ENCODE measurements at regions not wholly inside any gene's neighbourhood (a gene's known extent, or its start where the extent isn't known, plus 50 kb on each side); places are given as distances from the start of the nearest gene placed in this dataset.

- Histone ChIP-seq H3K9me3 (ENCODE audit: control insufficient read depth, low read length) (no peaks in the 10 kb centered on the region), H3K36me3 (ENCODE audit: control insufficient read depth, insufficient read depth, low read length) (no peaks in the 10 kb centered on the region), H3K27ac (ENCODE audit: low read depth, low read length) (no peak overlapping the region), H3K9ac (ENCODE audit: extremely low read depth, low read length, poor library complexity, severe bottlenecking) (no peak overlapping the region), H3K27me3 (ENCODE audit: control insufficient read depth, insufficient read depth, low read length, poor library complexity, severe bottlenecking) (no peaks in the 10 kb centered on the region), H3K4me1 (ENCODE audit: control insufficient read depth, insufficient read depth, low read length) (no peaks in the 10 kb centered on the region), H3K4me3 (ENCODE audit: low read length) (no peak overlapping the region)
- no peak for DNase-seq
- WGBS, 2 experiments (ENCODE audit: insufficient coverage in 1 of 2, insufficient read length in 1 of 2) = 100% methylated on average over 1 of the region's 1 CpG; no CpG with 5 or more reads in 1 of the 2 experiments
- Mint-ChIP-seq H3K27me3 (ENCODE audit: insufficient read depth) (no peaks in the 10 kb centered on the region), H3K4me1 (peaks cover 5% of the 10 kb centered on the region), H3K4me3 (no peak overlapping the region), H3K9me3 (peaks cover 5% of the 10 kb centered on the region), H3K36me3 (ENCODE audit: low read depth) (no peaks in the 10 kb centered on the region), H3K27ac (no peak overlapping the region)
- TF ChIP-seq, protein P1, sequence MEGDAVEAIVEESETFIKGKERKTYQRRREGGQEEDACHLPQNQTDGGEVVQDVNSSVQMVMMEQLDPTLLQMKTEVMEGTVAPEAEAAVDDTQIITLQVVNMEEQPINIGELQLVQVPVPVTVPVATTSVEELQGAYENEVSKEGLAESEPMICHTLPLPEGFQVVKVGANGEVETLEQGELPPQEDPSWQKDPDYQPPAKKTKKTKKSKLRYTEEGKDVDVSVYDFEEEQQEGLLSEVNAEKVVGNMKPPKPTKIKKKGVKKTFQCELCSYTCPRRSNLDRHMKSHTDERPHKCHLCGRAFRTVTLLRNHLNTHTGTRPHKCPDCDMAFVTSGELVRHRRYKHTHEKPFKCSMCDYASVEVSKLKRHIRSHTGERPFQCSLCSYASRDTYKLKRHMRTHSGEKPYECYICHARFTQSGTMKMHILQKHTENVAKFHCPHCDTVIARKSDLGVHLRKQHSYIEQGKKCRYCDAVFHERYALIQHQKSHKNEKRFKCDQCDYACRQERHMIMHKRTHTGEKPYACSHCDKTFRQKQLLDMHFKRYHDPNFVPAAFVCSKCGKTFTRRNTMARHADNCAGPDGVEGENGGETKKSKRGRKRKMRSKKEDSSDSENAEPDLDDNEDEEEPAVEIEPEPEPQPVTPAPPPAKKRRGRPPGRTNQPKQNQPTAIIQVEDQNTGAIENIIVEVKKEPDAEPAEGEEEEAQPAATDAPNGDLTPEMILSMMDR (conservative IDR thresholded peaks at IDR 0.05) = no peak
Observed at GRCh38 chr10:65816536-65816935, 1109.3 kb upstream of the LRRTM3 start.

DNA sequence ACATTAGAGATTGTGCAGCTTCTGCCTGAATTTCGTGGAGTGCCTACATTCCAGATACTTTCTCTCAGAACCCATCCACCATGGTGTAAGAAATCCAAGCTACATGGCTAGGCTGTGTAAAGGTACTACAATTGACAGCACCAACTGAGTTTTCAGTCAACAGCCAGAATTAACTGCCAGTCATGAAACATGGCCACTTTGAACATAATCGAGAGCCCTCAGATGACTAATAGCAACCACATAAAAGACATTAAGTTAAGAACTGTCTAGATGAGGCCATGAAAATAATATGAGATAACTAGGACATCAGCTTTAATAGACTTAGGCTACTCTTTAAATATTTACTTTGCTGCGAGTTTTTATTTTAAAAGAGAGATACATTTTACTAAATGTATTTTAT is 1106.8 kb upstream of the LRRTM3 start:
- peaks cover 5% of the 10 kb centered on the region for H3K9me3 Mint-ChIP-seq
- Histone ChIP-seq H3K9me3 (ENCODE audit: control insufficient read depth, low read length) (peaks cover 6% of the 10 kb centered on the region), H3K4me3 (ENCODE audit: low read length) (no peak overlapping the region), H3K27me3 (ENCODE audit: control insufficient read depth, insufficient read depth, low read length, poor library complexity, severe bottlenecking) (no peaks in the 10 kb centered on the region), H3K27ac (ENCODE audit: low read depth, low read length) (no peak overlapping the region), H3K4me1 (ENCODE audit: control insufficient read depth, insufficient read depth, low read length) (no peaks in the 10 kb centered on the region), H3K36me3 (ENCODE audit: control insufficient read depth, insufficient read depth, low read length) (no peaks in the 10 kb centered on the region), H3K9ac (ENCODE audit: extremely low read depth, low read length, poor library complexity, severe bottlenecking) (no peak overlapping the region)
- DNase-seq = no peak
- 100% methylated on average over 2 of the region's 3 CpGs; no CpG with 5 or more reads in 1 of the 2 experiments for WGBS, 2 experiments (ENCODE audit: insufficient coverage in 1 of 2, insufficient read length in 1 of 2)
- H3K4me1 Mint-ChIP-seq = peaks cover 5% of the 10 kb centered on the region
- H3K27me3 Mint-ChIP-seq (ENCODE audit: insufficient read depth) = no peaks in the 10 kb centered on the region
- no peak overlapping the region for H3K27ac Mint-ChIP-seq
- no peaks in the 10 kb centered on the region for H3K36me3 Mint-ChIP-seq (ENCODE audit: low read depth)
- no peak overlapping the region for H3K4me3 Mint-ChIP-seq
- TF ChIP-seq, protein P1 (conservative IDR thresholded peaks at IDR 0.05) = no peak

GRCh38 chr10:65827359-65827758 is 1098.5 kb upstream of the LRRTM3 start:
- no peak overlapping the region for H3K9ac ChIP-seq (ENCODE audit: extremely low read depth, low read length, poor library complexity, severe bottlenecking)
- TF ChIP-seq, protein P1 (conservative IDR thresholded peaks at IDR 0.05) = no peak
- peaks cover 6% of the 10 kb centered on the region for H3K9me3 ChIP-seq (ENCODE audit: control insufficient read depth, low read length)
- DNase-seq = no peak
- no peak overlapping the region for H3K4me3 ChIP-seq (ENCODE audit: low read length)
- H3K36me3 ChIP-seq (ENCODE audit: control insufficient read depth, insufficient read depth, low read length) = no peaks in the 10 kb centered on the region
- H3K4me1 ChIP-seq (ENCODE audit: control insufficient read depth, insufficient read depth, low read length) = no peaks in the 10 kb centered on the region
- Mint-ChIP-seq H3K4me1 (no peaks in the 10 kb centered on the region), H3K4me3 (no peak overlapping the region), H3K27me3 (ENCODE audit: insufficient read depth) (no peaks in the 10 kb centered on the region), H3K27ac (peak overlapping the region; percentile 42), H3K9me3 (peaks cover 3% of the 10 kb centered on the region), H3K36me3 (ENCODE audit: low read depth) (no peaks in the 10 kb centered on the region)
- 88% methylated on average over 1 of the region's 1 CpG; no CpG with 5 or more reads in 1 of the 2 experiments for whole genome bisulfite sequencing, 2 experiments (ENCODE audit: insufficient coverage in 1 of 2, insufficient read length in 1 of 2)
- H3K27me3 ChIP-seq (ENCODE audit: control insufficient read depth, insufficient read depth, low read length, poor library complexity, severe bottlenecking) = no peaks in the 10 kb centered on the region
- H3K27ac ChIP-seq (ENCODE audit: low read depth, low read length) = no peak overlapping the region
